Adrenal gland (tissue), 5 donors: ENCODE measurements at regions not wholly inside any gene's neighbourhood (a gene's known extent, or its start where the extent isn't known, plus 50 kb on each side); places are given as distances from the start of the nearest gene placed in this dataset.

Experiments
- POLR2A ChIP-seq, 2 donors: fragments of 450-650 bp; IDR thresholded peaks; one replicate each; pipeline ENCODE4 v1.6.1; 2017; ENCODE audit warnings: antibody characterized with exemption in 2 of 2, mild to moderate bottlenecking in 2 of 2, moderate library complexity in 1 of 2
- TF ChIP-seq, protein P1 (sequence below), 6 experiments: fragments of 450-650 bp in 4 of 6; fragments of 200-600 bp in 2 of 6; sonication (generic) in 1 of 6; IDR thresholded peaks; 1 replicate in 5 of 6; 2 replicates in 1 of 6; pipeline versions ENCODE4 v1.5.1 to v1.8.0; 2016 to 2021; ENCODE audit warnings: antibody characterized with exemption in 6 of 6, mild to moderate bottlenecking in 2 of 6, moderate library complexity in 1 of 6
- donor health status: DM: no; HTN: no; CAD: no.

DNA sequence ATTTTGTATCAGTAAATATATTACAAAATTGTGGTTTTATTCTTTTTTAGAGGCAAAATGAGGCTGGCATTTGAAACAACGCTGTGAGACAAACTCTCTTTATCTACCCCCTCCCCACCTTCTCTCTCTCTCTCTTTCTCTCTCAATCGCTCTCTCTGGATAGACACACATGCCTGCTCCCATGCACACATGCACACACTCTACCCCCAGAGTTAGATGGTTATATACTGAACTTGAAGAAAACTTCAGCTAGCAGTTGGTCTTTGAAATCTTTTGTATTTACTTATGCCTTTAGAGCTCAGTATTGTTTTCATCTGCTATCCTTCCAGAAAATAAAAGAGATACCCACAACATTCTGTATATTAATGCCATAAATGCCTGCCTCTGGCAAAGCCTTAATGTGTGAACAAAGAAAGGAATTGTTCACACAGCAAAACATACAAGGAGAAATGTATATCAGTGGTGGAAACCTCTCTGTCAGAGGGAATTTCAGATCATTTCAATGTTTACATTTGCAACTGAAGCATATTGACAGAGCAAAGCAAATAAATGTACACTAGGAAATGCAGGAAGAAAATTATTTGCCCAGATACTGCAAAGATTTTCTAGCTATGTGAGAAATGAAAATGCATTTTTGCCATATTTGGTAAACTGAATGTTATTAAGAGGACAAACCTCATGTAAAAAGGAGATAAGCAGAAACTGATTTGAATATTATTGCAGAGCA lies 217.0 kb upstream of the UBE2E3 start:
- TF ChIP-seq POLR2A (IDR thresholded peaks at IDR 0.05), result no peak
- TF ChIP-seq, protein P1, sequence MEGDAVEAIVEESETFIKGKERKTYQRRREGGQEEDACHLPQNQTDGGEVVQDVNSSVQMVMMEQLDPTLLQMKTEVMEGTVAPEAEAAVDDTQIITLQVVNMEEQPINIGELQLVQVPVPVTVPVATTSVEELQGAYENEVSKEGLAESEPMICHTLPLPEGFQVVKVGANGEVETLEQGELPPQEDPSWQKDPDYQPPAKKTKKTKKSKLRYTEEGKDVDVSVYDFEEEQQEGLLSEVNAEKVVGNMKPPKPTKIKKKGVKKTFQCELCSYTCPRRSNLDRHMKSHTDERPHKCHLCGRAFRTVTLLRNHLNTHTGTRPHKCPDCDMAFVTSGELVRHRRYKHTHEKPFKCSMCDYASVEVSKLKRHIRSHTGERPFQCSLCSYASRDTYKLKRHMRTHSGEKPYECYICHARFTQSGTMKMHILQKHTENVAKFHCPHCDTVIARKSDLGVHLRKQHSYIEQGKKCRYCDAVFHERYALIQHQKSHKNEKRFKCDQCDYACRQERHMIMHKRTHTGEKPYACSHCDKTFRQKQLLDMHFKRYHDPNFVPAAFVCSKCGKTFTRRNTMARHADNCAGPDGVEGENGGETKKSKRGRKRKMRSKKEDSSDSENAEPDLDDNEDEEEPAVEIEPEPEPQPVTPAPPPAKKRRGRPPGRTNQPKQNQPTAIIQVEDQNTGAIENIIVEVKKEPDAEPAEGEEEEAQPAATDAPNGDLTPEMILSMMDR (IDR thresholded peaks at IDR 0.05), result no peak
